H9 (cell line): ENCODE measurements at regions not wholly inside any gene's neighbourhood (a gene's known extent, or its start where the extent isn't known, plus 50 kb on each side); places are given as distances from the start of the nearest gene placed in this dataset.

Experiments
- DNase-seq: peaks from one replicate; pipeline ENCODE4 v3.0.0-alpha.2; 2017
- H2AFZ ChIP-seq: one replicate; pipeline ENCODE4 v1.6.1; 2013; ENCODE audit warnings: mild to moderate bottlenecking, low read length, control low read depth, moderate library complexity
- H2AK5ac ChIP-seq: 2 replicates; pipeline ENCODE4 v1.6.1; 2013; ENCODE audit warnings: low read length, control low read depth, mixed read lengths; ENCODE audit not compliant: insufficient read length
- H2BK120ac ChIP-seq: one replicate; pipeline ENCODE4 v1.6.1; 2013; ENCODE audit warnings: low read depth, mild to moderate bottlenecking, low read length, control low read depth, inconsistent platforms; ENCODE audit not compliant: poor library complexity, severe bottlenecking
- H2BK12ac ChIP-seq: 2 replicates; pipeline ENCODE4 v1.6.1; 2013; ENCODE audit warnings: low read length, control low read depth, mixed read lengths, low read depth; ENCODE audit not compliant: insufficient read length
- H2BK15ac ChIP-seq: 2 replicates; pipeline ENCODE4 v1.6.1; 2013; ENCODE audit warnings: low read depth, low read length, control low read depth
- H2BK20ac ChIP-seq: one replicate; pipeline ENCODE4 v1.6.1; 2013; ENCODE audit warnings: low read depth, mild to moderate bottlenecking, low read length, control low read depth, inconsistent platforms; ENCODE audit not compliant: poor library complexity, severe bottlenecking
- H2BK5ac ChIP-seq: 2 replicates; pipeline ENCODE4 v1.6.1; 2013; ENCODE audit warnings: low read length, control low read depth, mixed read lengths; ENCODE audit not compliant: insufficient read length
- H3K14ac ChIP-seq: 2 replicates; pipeline ENCODE4 v1.6.1; 2013; ENCODE audit warnings: low read length, control low read depth; ENCODE audit not compliant: insufficient read depth
- H3K18ac ChIP-seq: 2 replicates; pipeline ENCODE4 v1.6.1; 2013; ENCODE audit warnings: low read depth, mild to moderate bottlenecking, mixed read lengths, low read length, control low read depth; ENCODE audit not compliant: insufficient read length
- H3K23ac ChIP-seq: 2 replicates; pipeline ENCODE4 v1.6.1; 2013; ENCODE audit warnings: low read length, control low read depth, mixed read lengths, low read depth; ENCODE audit not compliant: insufficient read length
- H3K23me2 ChIP-seq: 2 replicates; pipeline ENCODE4 v1.6.1; 2013; ENCODE audit warnings: low read depth, mild to moderate bottlenecking, mixed read lengths, low read length, control low read depth; ENCODE audit not compliant: insufficient read length, poor library complexity, severe bottlenecking
- H3K27ac ChIP-seq: 2 replicates; pipeline ENCODE4 v1.5.1; 2013; ENCODE audit warnings: low read length, control low read depth, mixed read lengths, low read depth; ENCODE audit not compliant: insufficient read length
- H3K27me3 ChIP-seq: 2 replicates; pipeline ENCODE4 v1.6.1; 2013; ENCODE audit warnings: low read length, control low read depth, inconsistent platforms; ENCODE audit not compliant: insufficient read depth
- H3K4ac ChIP-seq: 2 replicates; pipeline ENCODE4 v1.6.1; 2013; ENCODE audit warnings: low read depth, mild to moderate bottlenecking, control low read depth, inconsistent platforms, low read length, moderate library complexity
- H3K4me1 ChIP-seq: 2 replicates; pipeline ENCODE4 v1.6.1; 2013; ENCODE audit warnings: low read length, control low read depth, inconsistent platforms; ENCODE audit not compliant: insufficient read depth
- H3K4me2 ChIP-seq: 2 replicates; pipeline ENCODE4 v1.6.1; 2013; ENCODE audit warnings: low read length, control low read depth, mixed read lengths; ENCODE audit not compliant: insufficient read length, insufficient read depth
- H3K56ac ChIP-seq: 2 replicates; pipeline ENCODE4 v1.6.1; 2013; ENCODE audit warnings: low read depth, mild to moderate bottlenecking, mixed read lengths, low read length, control low read depth; ENCODE audit not compliant: insufficient read length
- H3K79me1 ChIP-seq: 2 replicates; pipeline ENCODE4 v1.6.1; 2013; ENCODE audit warnings: low read depth, mild to moderate bottlenecking, moderate library complexity, low read length, control low read depth, inconsistent platforms; ENCODE audit not compliant: insufficient read depth, poor library complexity, severe bottlenecking
- H3K79me2 ChIP-seq: 2 replicates; pipeline ENCODE4 v1.6.1; 2013; ENCODE audit warnings: low read length, control low read depth, inconsistent platforms; ENCODE audit not compliant: insufficient read depth
- H3K9ac ChIP-seq: 2 replicates; pipeline ENCODE4 v1.6.1; 2013; ENCODE audit warnings: low read length, control low read depth, mixed read lengths; ENCODE audit not compliant: insufficient read length; ENCODE audit errors: extremely low read depth
- H3K9me3 ChIP-seq: one replicate; pipeline ENCODE4 v1.6.1; 2013; ENCODE audit warnings: low read depth, low read length, inconsistent platforms; ENCODE audit not compliant: control insufficient read depth
- H3T11ph ChIP-seq: one replicate; pipeline ENCODE4 v1.6.1; 2013; ENCODE audit warnings: mild to moderate bottlenecking, low read length, control low read depth, inconsistent platforms
- H4K20me1 ChIP-seq: one replicate; pipeline ENCODE4 v1.6.1; 2013; ENCODE audit not compliant: control insufficient read depth, insufficient read length, insufficient read depth
- H4K5ac ChIP-seq: 2 replicates; pipeline ENCODE4 v1.6.1; 2013; ENCODE audit warnings: low read depth, mild to moderate bottlenecking, mixed read lengths, low read length, control low read depth; ENCODE audit not compliant: insufficient read length
- H4K8ac ChIP-seq: replicated peaks from 2 replicates; pipeline ENCODE4 v1.6.1; 2013; ENCODE audit warnings: low read length, control low read depth, mixed read lengths, low read depth; ENCODE audit not compliant: insufficient read length
- H4K91ac ChIP-seq: 2 replicates; pipeline ENCODE4 v1.6.1; 2013; ENCODE audit warnings: low read depth, mild to moderate bottlenecking, moderate library complexity, mixed read lengths, low read length, control low read depth; ENCODE audit not compliant: insufficient read length
- H3K27ac Mint-ChIP-seq, 3 experiments: 2 replicates in 2 of 3; 3 replicates in 1 of 3; pipeline ENCODE4 v1.8.0; 2020 to 2021; ENCODE audit warnings: mixed read lengths in 3 of 3, mild to moderate bottlenecking in 1 of 3, moderate library complexity in 1 of 3
- H3K27me3 Mint-ChIP-seq: 2 replicates; pipeline ENCODE4 v1.8.0; 2021; ENCODE audit warnings: low read depth, mild to moderate bottlenecking, moderate library complexity, mixed read lengths
- H3K36me3 Mint-ChIP-seq, 3 experiments: 2 replicates in 2 of 3; 3 replicates in 1 of 3; pipeline ENCODE4 v1.8.0; 2020 to 2021; ENCODE audit warnings: low read depth in 3 of 3, mixed read lengths in 3 of 3; ENCODE audit not compliant: insufficient read depth in 1 of 3
- H3K4me1 Mint-ChIP-seq, 2 experiments: 2 replicates each; pipeline ENCODE4 v1.8.0; 2020; ENCODE audit warnings: mixed read lengths in 2 of 2
- H3K4me3 Mint-ChIP-seq, 2 experiments: 2 replicates in 1 of 2; 3 replicates in 1 of 2; pipeline ENCODE4 v1.8.0; 2020 to 2021; ENCODE audit warnings: mild to moderate bottlenecking in 2 of 2, mixed read lengths in 2 of 2, moderate library complexity in 1 of 2
- H3K9me3 Mint-ChIP-seq, 2 experiments: 2 replicates in 1 of 2; 3 replicates in 1 of 2; pipeline ENCODE4 v1.8.0; 2020; ENCODE audit warnings: mild to moderate bottlenecking in 2 of 2, mixed read lengths in 2 of 2, moderate library complexity in 1 of 2
- WGBS: extraction: QIAGEN DNeasy Blood & Tissue Kit; methylation state at CpG from one replicate; pipeline ENCODE4 v1.1.7; 2013; ENCODE audit warnings: missing lambda C conversion rate, low lambda C conversion rate, mixed read lengths; ENCODE audit not compliant: insufficient read length; ENCODE audit errors: extremely low coverage; 5-methylcytosine and 5-hydroxymethylcytosine counted together
- TF ChIP-seq, protein P1 (sequence below): fragments of 200-600 bp; sonication (generic); conservative IDR thresholded peaks from 3 replicates; pipeline ENCODE4 v1.8.0; 2021; ENCODE audit warnings: antibody characterized with exemption, mild to moderate bottlenecking

GRCh38 chr2:207296265-207296948 is 130.7 kb upstream of the KLF7 start:
- no CpG with 5 or more reads among the region's 3 CpGs for WGBS
- Histone ChIP-seq H2BK120ac (no peak overlapping the region), H2BK20ac (no peak overlapping the region), H3K23me2 (no peaks in the 10 kb centered on the region), H2BK12ac (no peak overlapping the region), H3K27ac (no peak overlapping the region), H4K8ac (no peak overlapping the region), H2BK5ac (no peak overlapping the region), H3K79me2 (no peaks in the 10 kb centered on the region), H4K91ac (no peak overlapping the region), H2BK15ac (no peak overlapping the region), H3K23ac (no peak overlapping the region), H3K56ac (no peak overlapping the region), H3T11ph (no peak overlapping the region), H3K18ac (no peak overlapping the region), H3K4ac (no peak overlapping the region), H3K9me3 (no peaks in the 10 kb centered on the region), H3K79me1 (no peaks in the 10 kb centered on the region), H4K5ac (no peak overlapping the region), H4K20me1 (no peaks in the 10 kb centered on the region), H2AK5ac (no peak overlapping the region), H3K27me3 (no peaks in the 10 kb centered on the region), H3K9ac (no peak overlapping the region), H3K4me2 (no peak overlapping the region), H3K14ac (no peak overlapping the region), H3K4me1 (peaks cover 2% of the 10 kb centered on the region; the same call in 1 of the 2 replicates), H2AFZ (peak overlapping the region; percentile 11)
- Mint-ChIP-seq H3K4me1 (peaks cover 24 to 35% of the 10 kb centered on the region in 2 experiments), H3K9me3 (peaks cover 0 to 2% of the 10 kb centered on the region in 2 experiments; a peak in 3 of 5 replicates), H3K4me3 (no peak overlapping the region), H3K36me3 (peaks cover 0 to 4% (median 2%) of the 10 kb centered on the region in 3 experiments; a peak in 2 of 7 replicates), H3K27me3 (no peaks in the 10 kb centered on the region), H3K27ac (peak overlapping the region in 2 of 3 experiments; percentile 20 to 70; a peak in 4 of 7 replicates)
- no peak for DNase-seq
- TF ChIP-seq, protein P1, sequence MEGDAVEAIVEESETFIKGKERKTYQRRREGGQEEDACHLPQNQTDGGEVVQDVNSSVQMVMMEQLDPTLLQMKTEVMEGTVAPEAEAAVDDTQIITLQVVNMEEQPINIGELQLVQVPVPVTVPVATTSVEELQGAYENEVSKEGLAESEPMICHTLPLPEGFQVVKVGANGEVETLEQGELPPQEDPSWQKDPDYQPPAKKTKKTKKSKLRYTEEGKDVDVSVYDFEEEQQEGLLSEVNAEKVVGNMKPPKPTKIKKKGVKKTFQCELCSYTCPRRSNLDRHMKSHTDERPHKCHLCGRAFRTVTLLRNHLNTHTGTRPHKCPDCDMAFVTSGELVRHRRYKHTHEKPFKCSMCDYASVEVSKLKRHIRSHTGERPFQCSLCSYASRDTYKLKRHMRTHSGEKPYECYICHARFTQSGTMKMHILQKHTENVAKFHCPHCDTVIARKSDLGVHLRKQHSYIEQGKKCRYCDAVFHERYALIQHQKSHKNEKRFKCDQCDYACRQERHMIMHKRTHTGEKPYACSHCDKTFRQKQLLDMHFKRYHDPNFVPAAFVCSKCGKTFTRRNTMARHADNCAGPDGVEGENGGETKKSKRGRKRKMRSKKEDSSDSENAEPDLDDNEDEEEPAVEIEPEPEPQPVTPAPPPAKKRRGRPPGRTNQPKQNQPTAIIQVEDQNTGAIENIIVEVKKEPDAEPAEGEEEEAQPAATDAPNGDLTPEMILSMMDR: no peak
